ENCODE measurements at regions not wholly inside any gene's neighbourhood (a gene's known extent, or its start where the extent isn't known, plus 50 kb on each side); places are given as distances from the start of the nearest gene placed in this dataset.
"Not testable (repeated sequence)": the region's sequence is repeated elsewhere in the genome, so short reads cannot be mapped to it uniquely, and the experiment has no call there.

GRCh38 chr4:52207146-52207545, 156.0 kb downstream of the SPATA18 start:
- not testable (repeated sequence) for TF ChIP-seq CTCF, POLR2A, EP300 (IDR thresholded peaks at IDR 0.05)
